RPMI7951 (cell line): ENCODE measurements at regions not wholly inside any gene's neighbourhood (a gene's known extent, or its start where the extent isn't known, plus 50 kb on each side); places are given as distances from the start of the nearest gene placed in this dataset.

ENCODE experiments used
- DNase-seq: peaks from one replicate; pipeline ENCODE4 v3.0.0-alpha.2; 2012; ENCODE audit warnings: low read depth

GRCh38 chr6:8218861-8219260 lies 116.5 kb upstream of the EEF1E1 start:
- DNase-seq = no peak

- DNase-seq = peak; percentile 16
These were observed 113.3 kb upstream of the EEF1E1 start for GRCh38 chr6:8215631-8216030.

GRCh38 chr6:8213995-8214394 lies 111.6 kb upstream of the EEF1E1 start:
- no peak for DNase-seq

GRCh38 chr6:8212720-8213434 lies 110.5 kb upstream of the EEF1E1 start:
- DNase-seq = no peak

- DNase-seq = no peak
These were observed 105.5 kb upstream of the EEF1E1 start for GRCh38 chr6:8207869-8208191.

- no peak for DNase-seq
These were observed 105.0 kb upstream of the EEF1E1 start for GRCh38 chr6:8207191-8207868.

- no peak for DNase-seq
These were observed 101.0 kb upstream of the EEF1E1 start for GRCh38 chr6:8203337-8203736.

- DNase-seq = no peak
These were observed 99.3 kb upstream of the EEF1E1 start for GRCh38 chr6:8201679-8202078.

- DNase-seq = no peak
These were observed 97.9 kb upstream of the EEF1E1 start for GRCh38 chr6:8200255-8200654.

- DNase-seq = no peak
These were observed 93.4 kb upstream of the EEF1E1 start for GRCh38 chr6:8195714-8196102.

- no peak for DNase-seq
These were observed 92.8 kb upstream of the EEF1E1 start for GRCh38 chr6:8195040-8195713.

GRCh38 chr6:8194490-8194889 lies 92.1 kb upstream of the EEF1E1 start:
- no peak for DNase-seq

- DNase-seq = no peak
These were observed 91.2 kb upstream of the EEF1E1 start for GRCh38 chr6:8193541-8193940.

GRCh38 chr6:8192597-8192996 lies 90.2 kb upstream of the EEF1E1 start:
- DNase-seq = no peak

- no peak for DNase-seq
These were observed 89.7 kb upstream of the EEF1E1 start for GRCh38 chr6:8192067-8192466.

- DNase-seq = no peak
These were observed 89.3 kb upstream of the EEF1E1 start for GRCh38 chr6:8191629-8192028.

GRCh38 chr6:8187209-8187608 lies 84.9 kb upstream of the EEF1E1 start:
- DNase-seq = no peak

GRCh38 chr6:8182902-8183665 lies 80.7 kb upstream of the EEF1E1 start:
- DNase-seq = no peak

GRCh38 chr6:8181951-8182845 lies 79.8 kb upstream of the EEF1E1 start:
- no peak for DNase-seq

- DNase-seq = no peak
These were observed 79.0 kb upstream of the EEF1E1 start for GRCh38 chr6:8181160-8181881.
